ENCODE measurements at regions not wholly inside any gene's neighbourhood (a gene's known extent, or its start where the extent isn't known, plus 50 kb on each side); places are given as distances from the start of the nearest gene placed in this dataset.

- Histone ChIP-seq H3K27ac (ENCODE audit: low read length in 2 of 2) (no peak overlapping the region), H3K79me2 (ENCODE audit: control insufficient read depth, insufficient read depth, low read length) (no peaks in the 10 kb centered on the region), H3K27me3 (replicated peaks in 1 of 4; ENCODE audit: control extremely low read depth in 1 of 4, control insufficient read depth in 3 of 4, insufficient read depth in 4 of 4, low read length in 3 of 4) (no peaks in the 10 kb centered on the region), H4K20me1 (ENCODE audit: control insufficient read depth, insufficient read depth, low read length, poor library complexity, severe bottlenecking) (no peaks in the 10 kb centered on the region), H3K36me3 (replicated peaks in 1 of 2; ENCODE audit: control extremely low read depth in 1 of 2, control insufficient read depth in 1 of 2, extremely low read depth in 1 of 2, insufficient read depth in 2 of 2, low read length in 1 of 2) (no peaks in the 10 kb centered on the region), H3K4me1 (ENCODE audit: control insufficient read depth in 2 of 2, insufficient read depth in 2 of 2, low read length in 2 of 2) (no peaks in the 10 kb centered on the region), H3K4me3 (ENCODE audit: control extremely low read depth in 1 of 5, extremely low read depth in 1 of 5, insufficient read depth in 1 of 5, low read depth in 2 of 5, low read length in 4 of 5) (no peak overlapping the region), H2AFZ (ENCODE audit: insufficient read depth, low read depth, low read length, poor library complexity, severe bottlenecking) (no peak overlapping the region), H3K9ac (ENCODE audit: low read length) (no peak overlapping the region), H3K9me3 (ENCODE audit: control extremely low read depth in 1 of 3, control insufficient read depth in 2 of 3, insufficient read depth in 1 of 3, low read length in 2 of 3) (no peaks in the 10 kb centered on the region), H3K4me2 (replicated peaks; ENCODE audit: low read depth, low read length, poor library complexity, severe bottlenecking) (no peak overlapping the region)
- ChIA-PET POLR2A (no interaction called here), CTCF (no interaction called here)
- no CpG with 5 or more reads among the region's 5 CpGs for WGBS (ENCODE audit: insufficient coverage)
- Mint-ChIP-seq H3K4me1 (no peaks in the 10 kb centered on the region), H3K27me3 (no peaks in the 10 kb centered on the region), H3K9me3 (ENCODE audit: insufficient read depth) (no peaks in the 10 kb centered on the region), H3K4me3 (no peak overlapping the region), H3K27ac (no peak overlapping the region)
- no peak for TF ChIP-seq CTCF (IDR thresholded peaks at IDR 0.05)
- no peak for TF ChIP-seq EZH2 (IDR thresholded peaks at IDR 0.05; ENCODE audit: borderline replicate concordance, insufficient read depth, low read depth, low read length, poor library complexity, severe bottlenecking)
- intact Hi-C loops (cut with micrococcal nuclease) = no loop called here
- ATAC-seq (ENCODE audit: low read depth) (no peak), DNase-seq (no peak)
These were observed 789.0 kb upstream of the SOX9 start for GRCh38 chr17:71331754-71332325.

GRCh38 chr17:71334048-71334751 lies 786.6 kb upstream of the SOX9 start:
- H3K9ac ChIP-seq (ENCODE audit: low read length) = no peak overlapping the region
- no peaks in the 10 kb centered on the region for H3K9me3 Mint-ChIP-seq (ENCODE audit: insufficient read depth)
- H3K9me3 ChIP-seq (ENCODE audit: control extremely low read depth in 1 of 3, control insufficient read depth in 2 of 3, insufficient read depth in 1 of 3, low read length in 2 of 3) = no peaks in the 10 kb centered on the region
- WGBS (ENCODE audit: insufficient coverage) = 100% methylated on average over 2 of the region's 2 CpGs
- H4K20me1 ChIP-seq (ENCODE audit: control insufficient read depth, insufficient read depth, low read length, poor library complexity, severe bottlenecking) = no peaks in the 10 kb centered on the region
- no peak overlapping the region for H3K27ac Mint-ChIP-seq
- H3K4me3 ChIP-seq (ENCODE audit: control extremely low read depth in 1 of 5, extremely low read depth in 1 of 5, insufficient read depth in 1 of 5, low read depth in 2 of 5, low read length in 4 of 5) = no peak overlapping the region
- no peak overlapping the region for H3K4me3 Mint-ChIP-seq
- H3K36me3 ChIP-seq (replicated peaks in 1 of 2; ENCODE audit: control extremely low read depth in 1 of 2, control insufficient read depth in 1 of 2, extremely low read depth in 1 of 2, insufficient read depth in 2 of 2, low read length in 1 of 2) = no peaks in the 10 kb centered on the region
- ATAC-seq (ENCODE audit: low read depth) (no peak), DNase-seq (no peak)
- no peaks in the 10 kb centered on the region for H3K79me2 ChIP-seq (ENCODE audit: control insufficient read depth, insufficient read depth, low read length)
- H3K4me2 ChIP-seq (replicated peaks; ENCODE audit: low read depth, low read length, poor library complexity, severe bottlenecking) = no peak overlapping the region
- H3K4me1 ChIP-seq (ENCODE audit: control insufficient read depth in 2 of 2, insufficient read depth in 2 of 2, low read length in 2 of 2) = no peaks in the 10 kb centered on the region
- CTCF ChIA-PET = interaction anchor here (0.5 kb wide), 1 partner anchor 13 kb away, joined by 4 read pairs; no protein-coding TSS in a partner anchor
- no peaks in the 10 kb centered on the region for H3K4me1 Mint-ChIP-seq
- no peak overlapping the region for H3K27ac ChIP-seq (ENCODE audit: low read length in 2 of 2)
- intact Hi-C loops (cut with micrococcal nuclease) = no loop called here
- H3K27me3 ChIP-seq (replicated peaks in 1 of 4; ENCODE audit: control extremely low read depth in 1 of 4, control insufficient read depth in 3 of 4, insufficient read depth in 4 of 4, low read length in 3 of 4) = no peaks in the 10 kb centered on the region
- H2AFZ ChIP-seq (ENCODE audit: insufficient read depth, low read depth, low read length, poor library complexity, severe bottlenecking) = no peak overlapping the region
- POLR2A ChIA-PET = no interaction called here
- H3K27me3 Mint-ChIP-seq = no peaks in the 10 kb centered on the region
- TF ChIP-seq EZH2 (IDR thresholded peaks at IDR 0.05; ENCODE audit: borderline replicate concordance, insufficient read depth, low read depth, low read length, poor library complexity, severe bottlenecking) (no peak), CTCF (IDR thresholded peaks at IDR 0.05) (no peak)

Measured in B cell (primary cell).